Stimulated activated CD4-positive, alpha-beta T cell treated with anti-CD3 and anti-CD28 coated beads, Interleukin-15, amount 100 ng/mL, for 48 hours (primary cell): ENCODE measurements at regions not wholly inside any gene's neighbourhood (a gene's known extent, or its start where the extent isn't known, plus 50 kb on each side); places are given as distances from the start of the nearest gene placed in this dataset.

Experiments
- DNase-seq, 2 donors: peaks; one replicate each; pipeline ENCODE4 v3.0.0-alpha.2; 2020; ENCODE audit warnings: low read depth in 2 of 2

DNA sequence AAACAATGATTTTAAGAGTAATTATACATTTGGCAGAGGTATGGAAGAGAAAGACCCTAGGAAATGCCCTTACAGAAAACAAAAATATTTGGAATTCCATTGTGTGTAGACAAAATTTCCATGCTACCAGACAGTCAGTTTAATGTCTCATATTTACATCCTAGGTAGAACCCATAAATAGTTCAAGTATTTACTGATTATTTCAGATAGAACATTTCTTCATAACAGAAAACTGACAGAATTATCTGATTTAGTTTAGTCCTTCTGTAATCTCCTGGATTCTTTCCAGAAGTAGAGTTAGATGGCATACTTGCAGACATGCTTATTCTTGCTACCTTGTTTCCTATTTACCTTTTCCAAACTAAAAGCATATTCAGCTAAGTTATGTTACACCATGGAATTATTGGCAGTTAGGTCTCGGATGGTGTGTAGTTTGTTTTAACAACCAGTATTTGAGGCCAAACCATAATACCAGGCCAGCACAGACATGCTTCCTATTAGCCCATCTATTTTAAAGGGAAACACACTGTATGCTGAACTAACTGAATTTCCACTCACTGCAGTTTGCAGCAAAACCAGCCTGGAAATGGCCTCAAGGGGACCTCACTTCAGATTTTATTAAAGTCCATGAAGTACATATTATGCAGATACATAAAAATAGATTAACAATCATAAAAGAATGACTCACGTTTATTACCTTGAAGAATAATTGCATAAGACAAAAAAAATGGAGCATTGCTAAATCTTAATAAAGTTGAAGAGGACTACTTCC lies 126.6 kb upstream of the LRIG3 start:
- no peak for DNase-seq

- no peak for DNase-seq
Observed at GRCh38 chr12:59044791-59045190, 124.5 kb upstream of the LRIG3 start.

DNA sequence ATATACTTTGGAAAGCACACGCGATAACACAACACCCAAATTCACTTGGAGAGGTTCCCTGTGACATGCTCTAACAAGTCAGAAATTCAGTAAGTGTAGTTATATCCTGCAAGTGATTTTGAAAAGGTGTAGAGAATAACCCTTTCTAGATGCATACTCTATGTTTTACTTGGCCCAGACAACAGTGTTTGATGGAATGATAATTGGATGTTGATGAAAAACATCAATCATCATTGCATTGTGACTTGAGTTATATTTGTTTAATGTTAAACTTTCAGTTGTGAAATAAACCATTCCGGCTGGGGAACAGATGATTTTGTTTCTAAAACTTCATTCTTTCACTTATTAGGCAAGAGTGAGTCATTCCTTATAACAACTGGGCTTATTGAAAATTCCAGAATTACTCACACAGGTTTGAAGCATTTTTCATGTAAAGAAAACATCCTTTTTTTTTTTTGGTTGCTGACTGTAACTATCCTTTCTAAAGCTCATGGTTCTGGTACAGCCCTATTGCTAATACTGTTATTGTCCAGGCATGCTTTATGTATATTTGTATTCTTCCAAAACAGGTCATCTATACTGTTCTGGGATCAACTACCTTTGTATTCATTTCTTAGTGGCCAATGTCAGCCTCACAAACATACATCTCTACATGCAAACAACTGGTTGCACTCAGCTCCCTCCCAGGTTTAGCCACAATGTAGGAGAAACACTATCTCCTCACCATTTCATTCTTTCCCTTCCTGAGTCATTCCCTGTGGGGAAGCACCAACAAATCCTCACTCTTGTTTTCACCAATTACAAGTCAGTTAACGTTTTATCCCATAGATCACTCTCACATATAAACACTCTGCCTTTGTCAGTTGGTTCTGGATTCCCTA lies 121.2 kb upstream of the LRIG3 start:
- no peak for DNase-seq

DNA sequence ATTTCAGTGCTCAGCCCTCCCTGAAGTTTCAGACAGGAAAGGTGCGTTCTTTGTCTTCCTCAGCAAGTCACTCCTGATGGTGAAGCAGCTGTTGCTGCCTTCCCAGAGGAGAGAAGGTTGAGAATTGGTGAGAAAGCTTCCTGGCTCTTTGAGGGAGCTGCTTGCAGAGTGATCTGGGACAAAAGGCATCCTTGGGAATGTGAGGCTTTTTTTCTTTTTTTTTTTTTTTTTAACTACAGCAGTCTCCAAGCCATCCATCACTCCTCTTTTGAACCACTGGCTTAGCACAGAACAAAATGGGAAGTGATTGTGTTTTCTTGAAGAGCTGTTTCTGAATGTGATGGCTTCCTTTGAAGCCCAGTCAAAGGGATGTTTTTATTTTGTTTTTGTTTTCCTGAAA lies 120.4 kb upstream of the LRIG3 start:
- no peak for DNase-seq

GRCh38 chr12:59040043-59040442 lies 119.7 kb upstream of the LRIG3 start:
- DNase-seq, result no peak

DNA sequence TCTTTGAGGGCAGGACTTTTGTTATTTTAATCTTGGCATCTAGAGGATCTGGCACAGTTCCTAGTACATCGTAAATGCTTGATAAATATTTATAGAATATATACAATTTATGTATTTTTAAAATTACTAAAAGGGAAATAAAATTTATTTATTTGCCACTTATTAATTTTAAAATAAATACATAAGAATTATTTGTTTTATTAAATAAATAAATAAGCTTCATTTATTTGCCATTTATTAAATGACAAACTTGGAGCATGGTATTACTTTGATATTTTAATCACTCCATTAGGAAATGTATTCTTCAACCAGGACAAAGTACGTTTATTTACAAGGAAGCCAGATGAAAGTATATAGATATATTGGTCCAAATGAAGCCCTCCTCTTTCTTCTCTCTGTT lies 118.7 kb upstream of the LRIG3 start:
- DNase-seq, result no peak

- no peak for DNase-seq
Observed at GRCh38 chr12:59036973-59037762, 116.9 kb upstream of the LRIG3 start.

DNA sequence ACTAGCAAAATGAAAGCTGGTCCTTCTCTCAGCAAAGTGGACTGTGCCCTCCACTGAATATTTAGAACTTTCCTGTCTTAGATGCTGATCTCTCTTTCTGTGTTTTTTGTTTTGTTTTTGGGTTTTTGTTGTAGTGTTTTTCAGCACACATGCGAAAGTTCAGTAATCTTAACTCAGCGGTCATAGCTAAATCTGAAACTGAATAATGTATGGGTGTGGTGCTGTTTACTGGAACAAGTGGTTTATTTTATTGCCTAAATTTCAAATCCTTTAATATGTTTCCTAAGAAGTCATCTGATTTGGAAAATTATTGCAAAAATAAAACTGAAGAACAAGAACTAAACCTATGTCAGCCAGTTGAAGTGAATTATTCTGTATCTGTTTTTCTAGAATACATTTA lies 116.0 kb upstream of the LRIG3 start:
- DNase-seq, result no peak

- no peak for DNase-seq
Observed at GRCh38 chr12:59031313-59031712, 111.0 kb upstream of the LRIG3 start.

DNA sequence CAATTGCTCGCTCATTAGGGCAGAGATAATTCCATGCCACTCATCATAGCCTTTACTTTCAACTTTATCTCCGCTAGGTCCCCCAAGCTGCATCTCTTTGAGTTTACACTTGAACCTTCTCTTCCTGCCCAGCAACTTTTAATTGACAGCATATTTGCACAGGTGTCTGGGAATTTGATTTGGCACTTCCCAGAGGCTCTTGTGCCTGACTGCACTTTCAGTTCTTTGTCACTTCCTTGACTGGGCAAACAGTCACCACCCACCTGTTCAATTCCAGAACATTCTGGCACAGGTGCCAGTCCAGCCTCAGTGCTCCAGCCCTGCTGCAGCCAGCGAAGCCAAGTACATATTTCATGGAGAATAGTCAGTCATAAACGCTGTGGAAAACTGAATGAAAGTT lies 110.1 kb upstream of the LRIG3 start:
- no peak for DNase-seq

DNA sequence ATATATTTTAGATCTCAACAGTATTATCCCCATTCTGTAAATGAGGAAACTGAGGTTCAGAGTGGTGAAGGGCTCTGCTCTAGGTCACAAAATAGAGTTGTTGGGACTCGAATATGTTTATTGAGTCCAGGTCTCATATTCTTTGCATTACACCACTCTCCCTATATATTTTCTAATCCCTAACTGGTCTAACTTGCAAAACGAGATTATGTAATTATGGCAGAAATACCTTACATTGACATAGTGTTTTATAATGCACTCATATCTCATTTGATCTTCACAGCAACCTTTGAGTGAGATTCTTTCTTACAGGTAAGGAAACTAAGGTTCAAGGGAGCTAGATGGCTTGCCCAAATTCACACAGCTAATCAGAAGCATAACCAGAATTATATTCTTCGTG lies 106.9 kb upstream of the LRIG3 start:
- no peak for DNase-seq

DNA sequence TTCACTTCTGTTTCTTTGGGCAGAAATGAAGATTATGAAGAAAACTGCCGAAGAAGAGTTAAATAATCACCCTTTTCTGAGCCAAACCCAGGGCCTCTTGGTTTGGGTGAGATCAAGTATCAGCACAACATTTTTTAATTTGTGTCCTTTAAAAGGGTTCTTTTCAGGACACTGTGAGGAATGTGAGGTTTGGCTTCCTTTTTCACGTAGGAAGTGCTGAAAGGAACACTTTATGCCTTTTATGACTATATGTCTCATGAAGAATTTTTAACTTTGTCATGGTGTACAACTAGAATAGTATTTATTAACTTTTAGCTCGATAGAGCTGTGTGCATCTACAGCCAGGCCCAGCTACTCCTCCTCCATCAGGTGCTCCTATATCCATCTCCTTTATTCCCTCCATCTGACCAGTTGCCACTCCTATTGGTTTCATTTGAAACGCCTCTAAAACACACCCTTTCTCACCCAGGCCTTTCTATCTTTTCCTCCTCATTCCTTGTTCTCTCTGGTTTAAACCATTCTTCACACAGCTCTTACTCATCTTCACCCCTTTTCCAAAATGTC lies 103.6 kb upstream of the LRIG3 start:
- no peak for DNase-seq

DNA sequence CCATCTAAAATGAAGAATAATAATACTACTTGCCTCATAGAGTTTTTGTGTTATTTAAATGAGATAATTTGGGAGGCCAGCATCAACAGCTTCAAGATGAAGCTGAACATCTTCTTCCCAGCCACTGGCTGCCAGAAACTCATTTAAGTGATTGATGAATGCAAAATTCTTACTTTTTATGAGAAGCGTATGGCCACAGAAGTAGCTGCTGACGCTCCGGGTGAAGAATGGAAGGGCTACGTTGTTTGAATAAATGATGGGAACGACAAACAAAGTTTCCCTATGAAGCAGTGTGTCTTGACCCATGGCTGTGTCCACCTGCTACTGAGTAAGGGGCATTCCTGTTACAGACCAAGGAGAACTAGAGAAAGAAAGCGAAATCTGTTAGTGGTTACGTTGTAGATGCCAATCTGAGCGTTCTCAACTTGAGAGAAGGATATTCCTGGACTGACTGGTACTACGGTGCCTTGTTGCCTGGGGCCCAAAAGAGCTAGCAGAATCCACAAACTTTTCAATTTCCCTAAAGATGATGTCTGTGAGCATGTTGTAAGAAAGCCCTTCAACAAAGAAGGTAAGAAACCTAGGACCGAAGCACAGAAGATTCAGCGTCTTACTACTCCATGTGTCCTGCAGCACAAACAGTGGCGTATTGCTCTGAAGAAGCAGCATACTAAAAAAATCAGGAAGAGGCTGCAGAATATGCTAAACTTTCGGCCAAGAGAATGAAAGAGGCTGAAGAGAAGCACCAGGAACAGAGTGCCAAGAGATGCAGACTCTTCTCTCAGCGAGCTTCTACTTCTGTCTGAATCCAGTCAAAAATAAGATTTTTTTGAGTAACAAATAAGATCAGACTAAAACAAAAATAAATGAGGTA lies 100.0 kb upstream of the LRIG3 start:
- DNase-seq, result no peak

- DNase-seq, result no peak
Observed at GRCh38 chr12:59014885-59015284, 94.6 kb upstream of the LRIG3 start.

- no peak for DNase-seq
Observed at GRCh38 chr12:59010941-59011340, 90.6 kb upstream of the LRIG3 start.

DNA sequence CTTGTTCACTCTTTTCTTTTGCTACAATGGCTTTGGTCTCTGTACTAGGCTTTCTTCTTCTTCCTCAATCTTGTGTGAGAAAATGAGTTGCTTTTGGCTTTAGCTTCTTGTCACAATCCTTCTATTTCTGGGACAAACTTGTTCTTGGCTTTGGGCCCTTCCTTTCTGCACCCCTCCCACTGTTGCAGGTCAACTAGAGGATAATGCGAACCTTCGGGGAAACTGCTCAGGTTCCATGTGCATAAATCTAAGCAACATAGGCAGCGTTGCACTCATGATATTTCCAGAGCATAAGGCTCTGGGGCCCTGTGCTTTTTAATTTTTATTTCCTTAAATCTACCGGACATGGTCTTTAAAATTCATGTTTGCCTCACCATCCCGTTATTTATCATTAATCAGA lies 89.8 kb upstream of the LRIG3 start:
- no peak for DNase-seq

DNA sequence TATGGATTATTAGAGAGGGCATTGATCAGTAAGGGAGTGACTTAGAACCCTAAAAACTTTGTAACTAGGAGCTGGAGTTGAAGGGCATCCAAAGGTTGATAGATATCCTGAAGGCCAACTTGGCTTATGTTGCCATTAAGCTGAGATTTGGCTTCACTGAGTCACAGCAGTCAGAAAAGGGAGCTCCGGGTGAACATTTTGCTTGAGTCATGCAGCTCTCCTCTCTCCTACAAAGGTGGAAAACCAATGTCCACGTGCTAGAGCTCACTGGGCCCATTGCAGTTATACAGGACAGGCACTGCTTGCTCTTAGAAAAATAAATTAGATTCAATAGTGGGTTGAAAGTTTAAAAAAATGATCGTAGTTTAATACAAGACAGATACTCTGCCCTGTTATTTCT lies 87.3 kb upstream of the LRIG3 start:
- DNase-seq, result no peak

- no peak for DNase-seq
Observed at GRCh38 chr12:59005193-59005955, 85.1 kb upstream of the LRIG3 start.

DNA sequence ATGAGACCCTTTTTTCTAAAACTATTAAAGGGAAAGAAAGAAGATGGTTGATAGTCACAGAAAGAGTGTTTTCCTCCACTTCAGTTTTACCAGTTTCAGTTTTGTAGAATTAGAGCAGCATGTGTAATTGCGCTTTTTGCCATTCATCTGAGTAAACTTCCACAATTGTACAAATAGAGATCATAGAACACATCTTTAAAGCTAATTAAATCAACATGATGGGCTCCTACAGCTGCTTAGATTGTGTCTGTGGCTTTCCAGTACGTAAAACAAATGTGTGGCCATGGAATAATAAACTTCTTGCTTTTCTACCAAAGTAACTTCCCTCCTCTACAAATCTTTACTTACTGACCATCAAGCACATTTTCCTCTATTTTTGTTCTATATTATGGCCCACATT lies 84.2 kb upstream of the LRIG3 start:
- no peak for DNase-seq

- DNase-seq, result no peak
Observed at GRCh38 chr12:58995666-58996363, 75.5 kb upstream of the LRIG3 start.
